ENCODE measurements at regions not wholly inside any gene's neighbourhood (a gene's known extent, or its start where the extent isn't known, plus 50 kb on each side); places are given as distances from the start of the nearest gene placed in this dataset.

GRCh38 chr13:94947392-94947791 is 235.0 kb upstream of the SOX21 start:
- FAIRE-seq: no peak
- Histone ChIP-seq H3K9me1 (ENCODE audit: control insufficient read depth, insufficient read depth, low read length) (no peaks in the 10 kb centered on the region), H3K4me3 (no peak overlapping the region), H3K27ac (ENCODE audit: extremely low read depth, low read depth, low read length) (no peak overlapping the region), H2AFZ (ENCODE audit: low read depth, low read length) (no peak overlapping the region), H3K4me2 (ENCODE audit: insufficient read depth, low read length) (no peak overlapping the region), H3K36me3 (ENCODE audit: control insufficient read depth, insufficient read depth, low read length) (no peaks in the 10 kb centered on the region), H3K4me1 (replicated peaks in 1 of 2; ENCODE audit: control insufficient read depth in 2 of 2, insufficient read depth in 2 of 2, low read length in 2 of 2) (no peaks in the 10 kb centered on the region; a peak in 1 of 5 replicates), H3K9me3 (replicated peaks; ENCODE audit: control insufficient read depth, insufficient read depth, low read depth, low read length) (no peaks in the 10 kb centered on the region), H3K27me3 (ENCODE audit: control insufficient read depth in 2 of 2, insufficient read depth in 2 of 2, low read length in 2 of 2) (peaks cover 0 to 12% of the 10 kb centered on the region in 2 experiments; a peak in 2 of 5 replicates), H4K20me1 (replicated peaks; ENCODE audit: control insufficient read depth, insufficient read depth, low read length) (no peaks in the 10 kb centered on the region), H3K9ac (ENCODE audit: insufficient read depth in 1 of 2, low read depth in 2 of 2, low read length in 2 of 2) (no peak overlapping the region), H3K79me2 (ENCODE audit: control insufficient read depth, insufficient read depth, low read length) (no peaks in the 10 kb centered on the region)
- BruUV-seq (replicated peaks): no TSS peak
- TF ChIP-seq RREB1 (CRISPR knock-in tag; IDR thresholded peaks at IDR 0.05): no peak
- TF ChIP-seq SMARCC2 (IDR thresholded peaks at IDR 0.05; ENCODE audit: low read depth): no peak
- no peak for TF ChIP-seq CXXC5 (CRISPR knock-in tag; IDR thresholded peaks at IDR 0.05)
- no peak for TF ChIP-seq ZNF232 (CRISPR knock-in tag; IDR thresholded peaks at IDR 0.05)
- no peak for TF ChIP-seq YBX1 (IDR thresholded peaks at IDR 0.05)
- TF ChIP-seq, protein P1, sequence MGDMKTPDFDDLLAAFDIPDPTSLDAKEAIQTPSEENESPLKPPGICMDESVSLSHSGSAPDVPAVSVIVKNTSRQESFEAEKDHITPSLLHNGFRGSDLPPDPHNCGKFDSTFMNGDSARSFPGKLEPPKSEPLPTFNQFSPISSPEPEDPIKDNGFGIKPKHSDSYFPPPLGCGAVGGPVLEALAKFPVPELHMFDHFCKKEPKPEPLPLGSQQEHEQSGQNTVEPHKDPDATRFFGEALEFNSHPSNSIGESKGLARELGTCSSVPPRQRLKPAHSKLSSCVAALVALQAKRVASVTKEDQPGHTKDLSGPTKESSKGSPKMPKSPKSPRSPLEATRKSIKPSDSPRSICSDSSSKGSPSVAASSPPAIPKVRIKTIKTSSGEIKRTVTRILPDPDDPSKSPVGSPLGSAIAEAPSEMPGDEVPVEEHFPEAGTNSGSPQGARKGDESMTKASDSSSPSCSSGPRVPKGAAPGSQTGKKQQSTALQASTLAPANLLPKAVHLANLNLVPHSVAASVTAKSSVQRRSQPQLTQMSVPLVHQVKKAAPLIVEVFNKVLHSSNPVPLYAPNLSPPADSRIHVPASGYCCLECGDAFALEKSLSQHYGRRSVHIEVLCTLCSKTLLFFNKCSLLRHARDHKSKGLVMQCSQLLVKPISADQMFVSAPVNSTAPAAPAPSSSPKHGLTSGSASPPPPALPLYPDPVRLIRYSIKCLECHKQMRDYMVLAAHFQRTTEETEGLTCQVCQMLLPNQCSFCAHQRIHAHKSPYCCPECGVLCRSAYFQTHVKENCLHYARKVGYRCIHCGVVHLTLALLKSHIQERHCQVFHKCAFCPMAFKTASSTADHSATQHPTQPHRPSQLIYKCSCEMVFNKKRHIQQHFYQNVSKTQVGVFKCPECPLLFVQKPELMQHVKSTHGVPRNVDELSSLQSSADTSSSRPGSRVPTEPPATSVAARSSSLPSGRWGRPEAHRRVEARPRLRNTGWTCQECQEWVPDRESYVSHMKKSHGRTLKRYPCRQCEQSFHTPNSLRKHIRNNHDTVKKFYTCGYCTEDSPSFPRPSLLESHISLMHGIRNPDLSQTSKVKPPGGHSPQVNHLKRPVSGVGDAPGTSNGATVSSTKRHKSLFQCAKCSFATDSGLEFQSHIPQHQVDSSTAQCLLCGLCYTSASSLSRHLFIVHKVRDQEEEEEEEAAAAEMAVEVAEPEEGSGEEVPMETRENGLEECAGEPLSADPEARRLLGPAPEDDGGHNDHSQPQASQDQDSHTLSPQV (IDR thresholded peaks at IDR 0.05): no peak
- TF ChIP-seq, protein P2, sequence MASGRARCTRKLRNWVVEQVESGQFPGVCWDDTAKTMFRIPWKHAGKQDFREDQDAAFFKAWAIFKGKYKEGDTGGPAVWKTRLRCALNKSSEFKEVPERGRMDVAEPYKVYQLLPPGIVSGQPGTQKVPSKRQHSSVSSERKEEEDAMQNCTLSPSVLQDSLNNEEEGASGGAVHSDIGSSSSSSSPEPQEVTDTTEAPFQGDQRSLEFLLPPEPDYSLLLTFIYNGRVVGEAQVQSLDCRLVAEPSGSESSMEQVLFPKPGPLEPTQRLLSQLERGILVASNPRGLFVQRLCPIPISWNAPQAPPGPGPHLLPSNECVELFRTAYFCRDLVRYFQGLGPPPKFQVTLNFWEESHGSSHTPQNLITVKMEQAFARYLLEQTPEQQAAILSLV (tag; IDR thresholded peaks at IDR 0.05): no peak
- TF ChIP-seq, protein P3, sequence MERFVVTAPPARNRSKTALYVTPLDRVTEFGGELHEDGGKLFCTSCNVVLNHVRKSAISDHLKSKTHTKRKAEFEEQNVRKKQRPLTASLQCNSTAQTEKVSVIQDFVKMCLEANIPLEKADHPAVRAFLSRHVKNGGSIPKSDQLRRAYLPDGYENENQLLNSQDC (CRISPR knock-in tag; IDR thresholded peaks at IDR 0.05): no peak
- TF ChIP-seq ZNF347 (CRISPR knock-in tag; IDR thresholded peaks at IDR 0.05; ENCODE audit: low read depth): no peak
- no peak for TF ChIP-seq ZBTB34 (CRISPR knock-in tag; IDR thresholded peaks at IDR 0.05)
- in situ Hi-C loops (cut with MboI): no loop called here
- intact Hi-C loops (cut with micrococcal nuclease): loop anchor here (5.0 kb wide), 1 partner anchor 285 kb away; no protein-coding TSS in a partner anchor
- POLR2A ChIA-PET: no interaction called here
- ATAC-seq: no peak
- DNase-seq (ENCODE audit: extremely low read depth in 1 of 4, low spot score in 3 of 4): no peak
- WGBS (ENCODE audit: insufficient coverage, low coverage, missing lambda C conversion rate): 5% methylated on average over 5 of the region's 5 CpGs
- CTCF ChIA-PET (ENCODE audit: low intra/inter-chr PET ratio): no interaction called here

Data from K562 (cell line).